Breast epithelium (tissue), 4 donors: ENCODE measurements at regions not wholly inside any gene's neighbourhood (a gene's known extent, or its start where the extent isn't known, plus 50 kb on each side); places are given as distances from the start of the nearest gene placed in this dataset.

ENCODE experiments used
- DNase-seq, 2 donors: peaks; one replicate each; pipeline ENCODE4 v3.0.0-alpha.2; 2019; ENCODE audit warnings: low spot score in 2 of 2
- H3K27ac ChIP-seq, 2 donors: fragments of 200-600 bp; sonication (generic) in 1 of 2; one replicate each; pipeline ENCODE4 v1.5.1; 2016 to 2019; ENCODE audit warnings: mild to moderate bottlenecking in 1 of 2
- H3K27me3 ChIP-seq, 2 donors: fragments of 200-600 bp; sonication (generic) in 1 of 2; one replicate each; pipeline versions ENCODE4 v1.5.1 to v1.6.0; 2017 to 2019; ENCODE audit warnings: control low read depth in 1 of 2, mild to moderate bottlenecking in 1 of 2
- H3K36me3 ChIP-seq: fragments of 200-600 bp; one replicate; pipeline ENCODE4 v1.5.1; 2019
- H3K4me1 ChIP-seq, 2 donors: fragments of 200-600 bp; sonication (generic); one replicate each; pipeline ENCODE4 v1.5.1; 2016 to 2019; ENCODE audit warnings: control low read depth in 1 of 2
- H3K4me3 ChIP-seq, 3 donors: fragments of 200-600 bp; sonication (generic); 1 replicate in 2 of 3; 2 replicates in 1 of 3; pipeline ENCODE4 v1.5.1; 2016 to 2019; ENCODE audit warnings: mild to moderate bottlenecking in 3 of 3, moderate library complexity in 2 of 3
- H3K9me3 ChIP-seq, 2 donors: fragments of 200-600 bp; sonication (generic) in 1 of 2; one replicate each; pipeline ENCODE4 v1.5.1; 2016 to 2019; ENCODE audit warnings: control low read depth in 1 of 2
- POLR2A ChIP-seq: fragments of 450-650 bp; IDR thresholded peaks from one replicate; pipeline ENCODE4 v1.6.1; 2016; ENCODE audit warnings: antibody characterized with exemption, mild to moderate bottlenecking, moderate library complexity
- POLR2AphosphoS5 ChIP-seq, 3 donors: sonication (generic); formaldehyde crosslinking; IDR thresholded peaks; one replicate each; pipeline ENCODE4 v1.6.1; 2017; ENCODE audit warnings: antibody characterized with exemption in 3 of 3
- intact Hi-C: fragments of 100-400 bp; cut with DNase I; formaldehyde crosslinking; loops from one replicate; pipeline ENCODE4 v1.15.1; 2023; ENCODE audit warnings: low total_unique reads
- TF ChIP-seq, protein P1 (sequence below), 3 donors: fragments of 450-650 bp; IDR thresholded peaks; one replicate each; pipeline ENCODE4 v1.5.1; 2016 to 2017; ENCODE audit warnings: antibody characterized with exemption in 3 of 3, mild to moderate bottlenecking in 3 of 3, moderate library complexity in 3 of 3

DNA sequence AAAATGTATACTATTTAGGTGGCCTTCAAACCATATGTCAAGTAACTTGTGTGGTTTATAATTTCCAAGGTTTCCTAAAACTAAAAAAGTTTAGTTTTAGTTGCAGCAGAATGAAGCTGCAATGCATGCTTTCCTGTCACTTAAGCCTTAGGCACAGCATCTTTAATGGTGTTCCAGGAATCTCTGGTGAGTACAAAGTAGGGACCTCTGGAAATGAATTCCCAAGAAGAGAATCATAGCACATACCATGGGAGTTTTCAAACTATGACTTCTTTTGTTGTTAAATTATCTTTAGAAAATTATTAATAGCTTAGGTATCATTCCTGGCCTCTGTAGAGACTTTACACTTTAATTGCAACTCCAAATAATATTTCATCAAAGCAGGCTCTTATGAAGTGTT, 1005.9 kb upstream of the PABPC4L start:
- Histone ChIP-seq H3K9me3 (no peaks in the 10 kb centered on the region), H3K27me3 (no peaks in the 10 kb centered on the region), H3K36me3 (no peaks in the 10 kb centered on the region), H3K4me1 (no peaks in the 10 kb centered on the region), H3K4me3 (no peak overlapping the region), H3K27ac (no peak overlapping the region)
- TF ChIP-seq POLR2A (no peak), POLR2AphosphoS5 (IDR thresholded peaks at IDR 0.05) (no peak)
- intact Hi-C loops = no loop called here
- DNase-seq = no peak

DNA sequence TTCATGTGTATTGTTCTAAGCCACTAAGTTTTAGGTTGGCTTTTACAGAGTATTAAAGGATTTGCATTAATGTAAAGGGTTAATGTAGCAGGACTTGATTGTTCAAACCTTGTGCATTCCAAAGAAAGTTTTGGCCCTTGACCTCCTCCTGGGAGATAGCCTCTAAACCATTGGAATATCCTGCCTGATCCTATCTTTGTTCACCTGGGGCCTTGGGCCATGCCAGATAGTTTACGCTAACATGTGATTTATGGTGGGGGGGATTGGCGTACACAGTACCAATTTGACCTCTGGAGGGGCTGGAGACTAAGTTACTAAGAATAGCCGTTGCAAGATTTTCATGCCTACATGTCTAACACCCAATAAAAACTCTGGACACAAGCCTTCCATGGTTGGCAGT, 1002.7 kb upstream of the PABPC4L start:
- Histone ChIP-seq H3K27ac (no peak overlapping the region), H3K4me3 (no peak overlapping the region), H3K36me3 (no peaks in the 10 kb centered on the region), H3K27me3 (no peaks in the 10 kb centered on the region), H3K4me1 (no peaks in the 10 kb centered on the region), H3K9me3 (no peaks in the 10 kb centered on the region)
- DNase-seq = no peak
- TF ChIP-seq, protein P1, sequence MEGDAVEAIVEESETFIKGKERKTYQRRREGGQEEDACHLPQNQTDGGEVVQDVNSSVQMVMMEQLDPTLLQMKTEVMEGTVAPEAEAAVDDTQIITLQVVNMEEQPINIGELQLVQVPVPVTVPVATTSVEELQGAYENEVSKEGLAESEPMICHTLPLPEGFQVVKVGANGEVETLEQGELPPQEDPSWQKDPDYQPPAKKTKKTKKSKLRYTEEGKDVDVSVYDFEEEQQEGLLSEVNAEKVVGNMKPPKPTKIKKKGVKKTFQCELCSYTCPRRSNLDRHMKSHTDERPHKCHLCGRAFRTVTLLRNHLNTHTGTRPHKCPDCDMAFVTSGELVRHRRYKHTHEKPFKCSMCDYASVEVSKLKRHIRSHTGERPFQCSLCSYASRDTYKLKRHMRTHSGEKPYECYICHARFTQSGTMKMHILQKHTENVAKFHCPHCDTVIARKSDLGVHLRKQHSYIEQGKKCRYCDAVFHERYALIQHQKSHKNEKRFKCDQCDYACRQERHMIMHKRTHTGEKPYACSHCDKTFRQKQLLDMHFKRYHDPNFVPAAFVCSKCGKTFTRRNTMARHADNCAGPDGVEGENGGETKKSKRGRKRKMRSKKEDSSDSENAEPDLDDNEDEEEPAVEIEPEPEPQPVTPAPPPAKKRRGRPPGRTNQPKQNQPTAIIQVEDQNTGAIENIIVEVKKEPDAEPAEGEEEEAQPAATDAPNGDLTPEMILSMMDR (IDR thresholded peaks at IDR 0.05) = no peak
- TF ChIP-seq POLR2AphosphoS5 (IDR thresholded peaks at IDR 0.05) = no peak
- no peak for TF ChIP-seq POLR2A
- intact Hi-C loops = no loop called here

- no peak for DNase-seq
- intact Hi-C loops = no loop called here
- no peaks in the 10 kb centered on the region for H3K36me3 ChIP-seq
- no peak overlapping the region for H3K4me3 ChIP-seq
- no peaks in the 10 kb centered on the region for H3K4me1 ChIP-seq
- H3K9me3 ChIP-seq = no peaks in the 10 kb centered on the region
- H3K27ac ChIP-seq = no peak overlapping the region
- no peak for TF ChIP-seq POLR2A
- TF ChIP-seq POLR2AphosphoS5 (IDR thresholded peaks at IDR 0.05) = no peak
- TF ChIP-seq, protein P1 (IDR thresholded peaks at IDR 0.05) = no peak
- no peaks in the 10 kb centered on the region for H3K27me3 ChIP-seq
These were observed 999.5 kb upstream of the PABPC4L start for GRCh38 chr4:135201081-135201480.

DNA sequence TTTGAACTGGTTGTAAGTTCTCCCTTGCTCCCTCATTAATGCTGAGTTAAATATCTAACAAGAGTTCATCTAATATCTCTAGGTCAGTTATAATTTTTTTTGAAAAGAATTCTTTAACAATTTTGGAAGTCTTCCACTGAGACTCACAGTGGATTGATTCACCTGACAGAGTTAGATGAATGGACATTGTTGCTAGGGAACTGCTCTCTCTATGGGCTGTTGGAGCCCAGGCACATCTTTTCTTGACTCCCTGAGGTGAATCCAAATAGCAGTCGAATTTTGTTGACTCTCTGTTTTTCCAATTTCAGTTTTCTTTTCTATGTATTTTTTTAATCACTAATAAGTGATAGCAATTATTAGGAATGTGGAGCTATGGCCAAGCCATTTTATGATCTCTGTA, 996.1 kb upstream of the PABPC4L start:
- Histone ChIP-seq H3K27ac (no peak overlapping the region), H3K9me3 (no peaks in the 10 kb centered on the region), H3K4me3 (no peak overlapping the region), H3K4me1 (no peaks in the 10 kb centered on the region), H3K36me3 (no peaks in the 10 kb centered on the region), H3K27me3 (no peaks in the 10 kb centered on the region)
- intact Hi-C loops = loop anchor here (10.0 kb wide), 1 partner anchor 607 kb away; no protein-coding TSS in a partner anchor
- no peak for DNase-seq
- TF ChIP-seq POLR2A = no peak
- TF ChIP-seq POLR2AphosphoS5 (IDR thresholded peaks at IDR 0.05) = no peak
- TF ChIP-seq, protein P1 (IDR thresholded peaks at IDR 0.05) = no peak

DNA sequence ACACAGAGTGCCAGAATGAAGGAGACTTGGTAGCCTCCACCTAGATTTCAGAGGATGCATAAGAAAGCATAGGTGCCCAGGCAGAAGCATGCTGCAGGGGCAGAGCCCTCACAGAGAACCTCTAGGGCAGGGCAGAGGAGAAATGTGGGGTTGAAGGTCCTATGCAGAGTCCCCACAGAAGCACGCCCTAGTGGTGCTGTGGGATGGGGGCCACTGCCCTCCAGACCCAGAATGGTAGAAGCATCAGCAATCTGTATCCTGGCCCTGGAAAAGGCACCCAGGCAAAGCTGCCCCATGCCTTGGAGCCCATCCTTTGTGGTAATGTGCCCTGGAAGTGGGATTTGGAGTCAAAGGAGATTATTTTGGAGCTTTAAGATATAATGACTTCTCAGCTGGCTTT, 992.9 kb upstream of the PABPC4L start:
- H3K36me3 ChIP-seq = no peaks in the 10 kb centered on the region

More for the DNA sequence above, 992.9 kb upstream of the PABPC4L start:
- Histone ChIP-seq H3K27ac (no peak overlapping the region), H3K4me1 (no peaks in the 10 kb centered on the region), H3K27me3 (no peaks in the 10 kb centered on the region), H3K9me3 (no peaks in the 10 kb centered on the region), H3K4me3 (no peak overlapping the region)
- intact Hi-C loops = loop anchor here (10.0 kb wide), 1 partner anchor 610 kb away; no protein-coding TSS in a partner anchor
- no peak for DNase-seq
- TF ChIP-seq POLR2AphosphoS5 (IDR thresholded peaks at IDR 0.05) (no peak), POLR2A (no peak)
- TF ChIP-seq, protein P1 (IDR thresholded peaks at IDR 0.05) = no peak
